Common myeloid progenitor, CD34-positive (primary cell): ENCODE measurements at regions not wholly inside any gene's neighbourhood (a gene's known extent, or its start where the extent isn't known, plus 50 kb on each side); places are given as distances from the start of the nearest gene placed in this dataset.

ENCODE experiments used
- CTCF ChIA-PET: fragments of 350-600 bp; sonication (Branson Sonifier 250); formaldehyde crosslinking; loops from one replicate; lab custom pipeline; 2021; ENCODE audit warnings: antibody characterized with exemption; lab: Charles Lee
- POLR2A ChIA-PET: fragments of 350-600 bp; sonication (Branson Sonifier 250); formaldehyde crosslinking; loops from one replicate; lab custom pipeline; 2021; ENCODE audit warnings: antibody characterized with exemption; lab: Charles Lee
- DNase-seq, 3 donors: peaks; one replicate each; pipeline versions ENCODE4 v3.0.0 to v3.0.0-alpha.2; 2013
- H3K27ac ChIP-seq, 2 experiments: 1 replicate in 1 of 2; 2 replicates in 1 of 2; pipeline ENCODE4 v1.7.0; 2013; ENCODE audit warnings: inconsistent platforms in 2 of 2, low read length in 2 of 2, mild to moderate bottlenecking in 2 of 2, low read depth in 1 of 2, moderate library complexity in 1 of 2; ENCODE audit not compliant: severe bottlenecking in 2 of 2, insufficient read depth in 1 of 2, poor library complexity in 1 of 2
- H3K27me3 ChIP-seq, 5 experiments: replicated peaks in 2 of 5; 1 replicate in 3 of 5; 2 replicates in 2 of 5; pipeline versions ENCODE4 v1.6.1 to v1.7.0; 2013; ENCODE audit warnings: low read length in 4 of 5, mild to moderate bottlenecking in 2 of 5, moderate library complexity in 2 of 5, inconsistent platforms in 1 of 5; ENCODE audit not compliant: insufficient read depth in 5 of 5, control insufficient read depth in 4 of 5
- H3K36me3 ChIP-seq, 4 experiments: 1 replicate in 2 of 4; 2 replicates in 2 of 4; pipeline versions ENCODE4 v1.6.1 to v1.7.0; 2013; ENCODE audit warnings: low read length in 3 of 4, control low read depth in 1 of 4, mild to moderate bottlenecking in 1 of 4; ENCODE audit not compliant: control insufficient read depth in 4 of 4, insufficient read depth in 4 of 4
- H3K4me1 ChIP-seq, 4 experiments: 1 replicate in 3 of 4; 2 replicates in 1 of 4; pipeline versions ENCODE4 v1.6.1 to v1.7.1; 2013; ENCODE audit warnings: low read length in 3 of 4, mild to moderate bottlenecking in 3 of 4, control low read depth in 1 of 4, inconsistent platforms in 1 of 4, moderate library complexity in 1 of 4; ENCODE audit not compliant: control insufficient read depth in 4 of 4, insufficient read depth in 4 of 4; ENCODE audit errors: control extremely low read depth in 1 of 4
- H3K4me3 ChIP-seq, 7 experiments: 1 replicate in 4 of 7; 2 replicates in 3 of 7; pipeline versions ENCODE4 v1.5.1 to v1.7.0; 2013; ENCODE audit warnings: mild to moderate bottlenecking in 7 of 7, low read length in 6 of 7, moderate library complexity in 6 of 7, inconsistent platforms in 2 of 7, low read depth in 2 of 7, control low read depth in 1 of 7; ENCODE audit not compliant: insufficient read depth in 4 of 7, control insufficient read depth in 1 of 7; ENCODE audit errors: extremely low read depth in 1 of 7
- H3K9me3 ChIP-seq, 5 experiments: 1 replicate in 4 of 5; 2 replicates in 1 of 5; pipeline versions ENCODE4 v1.6.1 to v1.7.1; 2013; ENCODE audit warnings: low read length in 4 of 5, mild to moderate bottlenecking in 2 of 5, inconsistent platforms in 1 of 5, low read depth in 1 of 5, moderate library complexity in 1 of 5; ENCODE audit not compliant: control insufficient read depth in 4 of 5, insufficient read depth in 2 of 5; ENCODE audit errors: control extremely low read depth in 1 of 5
- WGBS: methylation state at CpG from one replicate; pipeline ENCODE4 v1.1.5; 2013; ENCODE audit not compliant: insufficient coverage; 5-methylcytosine and 5-hydroxymethylcytosine counted together

- no peak overlapping the region for H3K27ac ChIP-seq
- H3K4me1 ChIP-seq: no peaks in the 10 kb centered on the region
- H3K4me3 ChIP-seq: no peak overlapping the region
- ChIA-PET CTCF (no interaction called here), POLR2A (no interaction called here)
- no peaks in the 10 kb centered on the region for H3K36me3 ChIP-seq
- H3K27me3 ChIP-seq: no peaks in the 10 kb centered on the region
- H3K9me3 ChIP-seq: no peaks in the 10 kb centered on the region
- DNase-seq: no peak
Measured at GRCh38 chr13:75149776-75150175, 332.2 kb downstream of the TBC1D4 start.

- ChIA-PET CTCF (no interaction called here), POLR2A (no interaction called here)
- H3K4me3 ChIP-seq: no peak overlapping the region
- no peaks in the 10 kb centered on the region for H3K4me1 ChIP-seq
- no peak overlapping the region for H3K27ac ChIP-seq
- H3K36me3 ChIP-seq: no peaks in the 10 kb centered on the region
- 60% methylated on average over 1 of the region's 5 CpGs for WGBS
- no peak for DNase-seq
- H3K27me3 ChIP-seq: no peaks in the 10 kb centered on the region
- no peaks in the 10 kb centered on the region for H3K9me3 ChIP-seq
Measured at GRCh38 chr13:75147946-75148345, 334.0 kb downstream of the TBC1D4 start.

- Histone ChIP-seq H3K4me1 (no peaks in the 10 kb centered on the region), H3K27ac (no peak overlapping the region), H3K4me3 (no peak overlapping the region), H3K36me3 (no peaks in the 10 kb centered on the region), H3K27me3 (no peaks in the 10 kb centered on the region), H3K9me3 (no peaks in the 10 kb centered on the region)
- ChIA-PET CTCF (no interaction called here), POLR2A (no interaction called here)
- WGBS: no CpG with 5 or more reads among the region's 1 CpG
- no peak for DNase-seq
Measured at GRCh38 chr13:75146436-75146835, 335.5 kb downstream of the TBC1D4 start.

- 100% methylated on average over 1 of the region's 1 CpG for WGBS
- no peaks in the 10 kb centered on the region for H3K36me3 ChIP-seq
- ChIA-PET CTCF (no interaction called here), POLR2A (no interaction called here)
- no peak overlapping the region for H3K27ac ChIP-seq
- no peak for DNase-seq
- no peak overlapping the region for H3K4me3 ChIP-seq
- H3K4me1 ChIP-seq: no peaks in the 10 kb centered on the region
- no peaks in the 10 kb centered on the region for H3K27me3 ChIP-seq
- no peaks in the 10 kb centered on the region for H3K9me3 ChIP-seq
Measured at GRCh38 chr13:75145927-75146326, 336.0 kb downstream of the TBC1D4 start.

GRCh38 chr13:75139291-75139690, 342.7 kb downstream of the TBC1D4 start:
- H3K9me3 ChIP-seq: peaks cover 0 to 12% (median 0%) of the 10 kb centered on the region in 5 experiments
- H3K27me3 ChIP-seq: no peaks in the 10 kb centered on the region
- no peak overlapping the region for H3K4me3 ChIP-seq
- POLR2A ChIA-PET: no interaction called here
- CTCF ChIA-PET: no interaction called here
- H3K36me3 ChIP-seq: no peaks in the 10 kb centered on the region
- no peak for DNase-seq
- H3K27ac ChIP-seq: no peak overlapping the region
- no peaks in the 10 kb centered on the region for H3K4me1 ChIP-seq

GRCh38 chr13:75137911-75138571, 343.9 kb downstream of the TBC1D4 start:
- no peaks in the 10 kb centered on the region for H3K27me3 ChIP-seq
- H3K27ac ChIP-seq: no peak overlapping the region
- 87% methylated on average over 3 of the region's 3 CpGs for WGBS
- no peak overlapping the region for H3K4me3 ChIP-seq
- H3K4me1 ChIP-seq: no peaks in the 10 kb centered on the region
- peaks cover 0 to 12% (median 1%) of the 10 kb centered on the region in 5 experiments for H3K9me3 ChIP-seq
- POLR2A ChIA-PET: no interaction called here
- CTCF ChIA-PET: no interaction called here
- H3K36me3 ChIP-seq: no peaks in the 10 kb centered on the region
- no peak for DNase-seq

- CTCF ChIA-PET: no interaction called here
- POLR2A ChIA-PET: no interaction called here
- 83% methylated on average over 1 of the region's 1 CpG for WGBS
- H3K36me3 ChIP-seq: no peaks in the 10 kb centered on the region
- H3K27me3 ChIP-seq: no peaks in the 10 kb centered on the region
- H3K27ac ChIP-seq: no peak overlapping the region
- H3K4me3 ChIP-seq: no peak overlapping the region
- H3K9me3 ChIP-seq: peaks cover 0 to 12% (median 1%) of the 10 kb centered on the region in 5 experiments
- DNase-seq: no peak
- H3K4me1 ChIP-seq: no peaks in the 10 kb centered on the region
Measured at GRCh38 chr13:75136151-75136550, 345.8 kb downstream of the TBC1D4 start.
